Gastroesophageal sphincter (tissue), 3 donors: ENCODE measurements at regions not wholly inside any gene's neighbourhood (a gene's known extent, or its start where the extent isn't known, plus 50 kb on each side); places are given as distances from the start of the nearest gene placed in this dataset.

Experiments used
- EP300 ChIP-seq: sonication (generic); formaldehyde crosslinking; IDR thresholded peaks from one replicate; pipeline ENCODE4 v1.6.1; 2017; ENCODE audit warnings: antibody characterized with exemption, mild to moderate bottlenecking
- POLR2A ChIP-seq, 2 donors: fragments of 450-650 bp; IDR thresholded peaks; one replicate each; pipeline ENCODE4 v1.6.1; 2017; ENCODE audit warnings: antibody characterized with exemption in 2 of 2, mild to moderate bottlenecking in 2 of 2, moderate library complexity in 1 of 2
- POLR2AphosphoS5 ChIP-seq: sonication (generic); formaldehyde crosslinking; IDR thresholded peaks from one replicate; pipeline ENCODE4 v1.6.1; 2017; ENCODE audit warnings: antibody characterized with exemption
- TF ChIP-seq, protein P1 (sequence below), 4 experiments: fragments of 200-600 bp in 2 of 4; fragments of 450-650 bp in 2 of 4; sonication (generic) in 1 of 4; IDR thresholded peaks; one replicate each; pipeline ENCODE4 v1.5.1; 2017 to 2019; ENCODE audit warnings: antibody characterized with exemption in 4 of 4, mild to moderate bottlenecking in 2 of 4, moderate library complexity in 2 of 4

DNA sequence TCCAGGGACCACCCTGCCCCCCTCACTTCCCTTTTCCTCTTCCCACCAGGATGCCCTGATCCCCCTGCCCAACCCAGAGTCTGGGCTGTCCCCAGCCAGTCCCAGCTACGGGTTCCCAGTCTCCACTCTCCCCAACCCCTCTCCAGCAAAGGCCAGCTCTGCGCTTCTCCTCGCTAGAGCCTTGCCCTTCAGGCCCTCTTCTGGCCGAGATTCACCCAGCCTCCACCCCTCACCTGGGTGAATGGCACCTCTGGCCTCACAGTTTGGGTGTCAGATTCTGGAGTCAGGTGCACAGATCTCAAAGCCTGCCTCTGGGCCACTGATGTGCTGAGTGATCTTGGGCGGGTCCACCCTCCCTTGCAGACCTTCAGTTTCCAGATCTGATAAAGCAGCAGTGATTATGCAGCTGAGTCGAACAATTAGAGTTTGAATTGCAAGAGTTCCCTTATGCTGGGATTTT, 185.6 kb upstream of the TNRC6C start:
- TF ChIP-seq, protein P1, sequence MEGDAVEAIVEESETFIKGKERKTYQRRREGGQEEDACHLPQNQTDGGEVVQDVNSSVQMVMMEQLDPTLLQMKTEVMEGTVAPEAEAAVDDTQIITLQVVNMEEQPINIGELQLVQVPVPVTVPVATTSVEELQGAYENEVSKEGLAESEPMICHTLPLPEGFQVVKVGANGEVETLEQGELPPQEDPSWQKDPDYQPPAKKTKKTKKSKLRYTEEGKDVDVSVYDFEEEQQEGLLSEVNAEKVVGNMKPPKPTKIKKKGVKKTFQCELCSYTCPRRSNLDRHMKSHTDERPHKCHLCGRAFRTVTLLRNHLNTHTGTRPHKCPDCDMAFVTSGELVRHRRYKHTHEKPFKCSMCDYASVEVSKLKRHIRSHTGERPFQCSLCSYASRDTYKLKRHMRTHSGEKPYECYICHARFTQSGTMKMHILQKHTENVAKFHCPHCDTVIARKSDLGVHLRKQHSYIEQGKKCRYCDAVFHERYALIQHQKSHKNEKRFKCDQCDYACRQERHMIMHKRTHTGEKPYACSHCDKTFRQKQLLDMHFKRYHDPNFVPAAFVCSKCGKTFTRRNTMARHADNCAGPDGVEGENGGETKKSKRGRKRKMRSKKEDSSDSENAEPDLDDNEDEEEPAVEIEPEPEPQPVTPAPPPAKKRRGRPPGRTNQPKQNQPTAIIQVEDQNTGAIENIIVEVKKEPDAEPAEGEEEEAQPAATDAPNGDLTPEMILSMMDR (IDR thresholded peaks at IDR 0.05): no peak
- no peak for TF ChIP-seq EP300
- no peak for TF ChIP-seq POLR2A (IDR thresholded peaks at IDR 0.05)
- TF ChIP-seq POLR2AphosphoS5: no peak
